ENCODE measurements at regions not wholly inside any gene's neighbourhood (a gene's known extent, or its start where the extent isn't known, plus 50 kb on each side); places are given as distances from the start of the nearest gene placed in this dataset.
"Not testable (repeated sequence)": the region's sequence is repeated elsewhere in the genome, so short reads cannot be mapped to it uniquely, and the experiment has no call there.

GRCh38 chr11:126130781-126131180, 68.1 kb upstream of the CDON start:
- DNase-seq (ENCODE audit: low spot score); intact Hi-C loops (cut with DNase I); ATAC-seq: not testable (repeated sequence)

- no peak for ATAC-seq
- no peak for DNase-seq (ENCODE audit: low spot score)
- intact Hi-C loops (cut with DNase I) = no loop called here
Observed at GRCh38 chr11:126129727-126130671, 67.3 kb upstream of the CDON start.

GRCh38 chr11:126127898-126128297, 65.2 kb upstream of the CDON start:
- ATAC-seq (peak; percentile 40), DNase-seq (ENCODE audit: low spot score) (no peak)

GRCh38 chr11:126127284-126127845, 64.7 kb upstream of the CDON start:
- DNase-seq (ENCODE audit: low spot score) = no peak
- intact Hi-C loops (cut with DNase I) = no loop called here
- no peak for ATAC-seq

More at GRCh38 chr11:126127898-126128297, 65.2 kb upstream of the CDON start:
- intact Hi-C loops (cut with DNase I) = no loop called here

- DNase-seq (ENCODE audit: low spot score) = no peak
- no peak for ATAC-seq
- intact Hi-C loops (cut with DNase I) = no loop called here
Observed at GRCh38 chr11:126124231-126124661, 61.6 kb upstream of the CDON start.

GRCh38 chr11:126123686-126124085, 61.0 kb upstream of the CDON start:
- DNase-seq (ENCODE audit: low spot score) = no peak
- no peak for ATAC-seq
- intact Hi-C loops (cut with DNase I) = no loop called here

GRCh38 chr11:126122863-126123262, 60.2 kb upstream of the CDON start:
- ATAC-seq (peak; percentile 93), DNase-seq (ENCODE audit: low spot score) (no peak)
- intact Hi-C loops (cut with DNase I) = no loop called here

- intact Hi-C loops (cut with DNase I) = no loop called here
- ATAC-seq = no peak
Observed at GRCh38 chr11:126121296-126121695, 58.6 kb upstream of the CDON start.

GRCh38 chr11:126118806-126119205, 56.1 kb upstream of the CDON start:
- intact Hi-C loops (cut with DNase I) = no loop called here
- ATAC-seq = no peak
- no peak for DNase-seq (ENCODE audit: low spot score)

More at GRCh38 chr11:126121296-126121695, 58.6 kb upstream of the CDON start:
- no peak for DNase-seq (ENCODE audit: low spot score)

GRCh38 chr11:126115816-126116331, 53.2 kb upstream of the CDON start:
- DNase-seq (ENCODE audit: low spot score) = peak; percentile 72
- intact Hi-C loops (cut with DNase I) = no loop called here
- ATAC-seq = peak; percentile 90

- peak; percentile 67 for DNase-seq (ENCODE audit: low spot score)
- ATAC-seq = peak; percentile 2
- intact Hi-C loops (cut with DNase I) = no loop called here
Observed at GRCh38 chr11:126115127-126115495, 52.4 kb upstream of the CDON start.

GRCh38 chr11:126114486-126115126, 51.9 kb upstream of the CDON start:
- DNase-seq (ENCODE audit: low spot score) (no peak), ATAC-seq (no peak)
- intact Hi-C loops (cut with DNase I) = no loop called here

GRCh38 chr11:126113963-126114362, 51.3 kb upstream of the CDON start:
- ATAC-seq (no peak), DNase-seq (ENCODE audit: low spot score) (no peak)
- intact Hi-C loops (cut with DNase I) = no loop called here

GRCh38 chr11:126113515-126113957, 50.9 kb upstream of the CDON start:
- intact Hi-C loops (cut with DNase I) = no loop called here
- ATAC-seq (peak; percentile 83), DNase-seq (ENCODE audit: low spot score) (peak; percentile 85)

GRCh38 chr11:126113012-126113411, 50.3 kb upstream of the CDON start:
- DNase-seq (ENCODE audit: low spot score) = no peak
- intact Hi-C loops (cut with DNase I) = no loop called here
- ATAC-seq = no peak

- DNase-seq (ENCODE audit: low spot score) (no peak), ATAC-seq (peak; percentile 9)
- intact Hi-C loops (cut with DNase I) = no loop called here
Observed at GRCh38 chr11:126112547-126112946, 49.9 kb upstream of the CDON start.
